Caco-2 (cell line): ENCODE measurements at regions not wholly inside any gene's neighbourhood (a gene's known extent, or its start where the extent isn't known, plus 50 kb on each side); places are given as distances from the start of the nearest gene placed in this dataset.

Experiments used
- BruUV-seq: library from RNA; stranded (reverse); fragments of 400-500 nt; replicated peaks from 2 replicates; lab custom pipeline; 2021; lab: Mats Ljungman, UMichigan
- CTCF ChIA-PET: fragments of 300-600 bp; sonication (Branson Sonifier 250); formaldehyde crosslinking; loops from one replicate; lab custom pipeline; 2022; ENCODE audit warnings: antibody characterized with exemption; lab: Charles Lee
- POLR2A ChIA-PET: fragments of 300-600 bp; sonication (Branson Sonifier 250); formaldehyde crosslinking; loops from one replicate; lab custom pipeline; 2022; ENCODE audit warnings: antibody characterized with exemption; lab: Charles Lee
- DNase-seq, 2 experiments: peaks; one replicate each; pipeline versions ENCODE4 v3.0.0 to v3.0.0-alpha.2; 2020 to 2022
- H3K27me3 ChIP-seq: replicated peaks from 2 replicates; pipeline ENCODE4 v1.6.0; 2011; ENCODE audit warnings: low read length; ENCODE audit not compliant: control insufficient read depth, insufficient read depth
- H3K36me3 ChIP-seq: 2 replicates; pipeline ENCODE4 v1.5.1; 2011; ENCODE audit warnings: low read length; ENCODE audit not compliant: control insufficient read depth, insufficient read depth
- H3K4me1 ChIP-seq: fragments of 250-450 bp; sonication (Bioruptor Pico); 2 replicates; pipeline ENCODE4 v1.5.1; 2020; ENCODE audit warnings: mild to moderate bottlenecking
- H3K4me3 ChIP-seq: 2 replicates; pipeline ENCODE4 v1.5.1; 2011; ENCODE audit warnings: low read depth, mild to moderate bottlenecking, control low read depth, low read length
- H3K9me3 ChIP-seq: fragments of 250-450 bp; sonication (Bioruptor Pico); 2 replicates; pipeline ENCODE4 v1.5.1; 2020; ENCODE audit warnings: mild to moderate bottlenecking, moderate library complexity
- H3K27ac Mint-ChIP-seq: one replicate; pipeline ENCODE4 v1.8.0; 2022; ENCODE audit warnings: mixed read lengths; ENCODE audit not compliant: unreplicated experiment
- H3K27me3 Mint-ChIP-seq: one replicate; pipeline ENCODE4 v1.8.0; 2022; ENCODE audit warnings: mixed read lengths; ENCODE audit not compliant: insufficient read depth, unreplicated experiment
- H3K36me3 Mint-ChIP-seq: one replicate; pipeline ENCODE4 v1.8.0; 2022; ENCODE audit warnings: mild to moderate bottlenecking, mixed read lengths; ENCODE audit not compliant: insufficient read depth, unreplicated experiment
- H3K4me1 Mint-ChIP-seq: one replicate; pipeline ENCODE4 v1.8.0; 2022; ENCODE audit warnings: low read depth, mixed read lengths; ENCODE audit not compliant: unreplicated experiment
- H3K4me3 Mint-ChIP-seq: one replicate; pipeline ENCODE4 v1.8.0; 2022; ENCODE audit warnings: mild to moderate bottlenecking, moderate library complexity, mixed read lengths; ENCODE audit not compliant: unreplicated experiment
- H3K9me3 Mint-ChIP-seq: one replicate; pipeline ENCODE4 v1.8.0; 2022; ENCODE audit warnings: mixed read lengths; ENCODE audit not compliant: unreplicated experiment
- intact Hi-C: fragments of 100-400 bp; cut with micrococcal nuclease; formaldehyde crosslinking; loops from one replicate; pipeline ENCODE4 v1.10.0; 2022; ENCODE audit not compliant: unreplicated experiment
- TF ChIP-seq, protein P1 (sequence below), 2 experiments: fragments of 200-600 bp in 1 of 2; IDR thresholded peaks; 1 replicate in 1 of 2; 2 replicates in 1 of 2; pipeline versions ENCODE4 v1.5.1 to v1.8.0; 2011 to 2022; ENCODE audit warnings: antibody characterized with exemption in 1 of 2, control low read depth in 1 of 2, inconsistent platforms in 1 of 2, low read depth in 1 of 2, low read length in 1 of 2, mild to moderate bottlenecking in 1 of 2, moderate library complexity in 1 of 2; ENCODE audit not compliant: insufficient read depth in 1 of 2, severe bottlenecking in 1 of 2, unreplicated experiment in 1 of 2

DNA sequence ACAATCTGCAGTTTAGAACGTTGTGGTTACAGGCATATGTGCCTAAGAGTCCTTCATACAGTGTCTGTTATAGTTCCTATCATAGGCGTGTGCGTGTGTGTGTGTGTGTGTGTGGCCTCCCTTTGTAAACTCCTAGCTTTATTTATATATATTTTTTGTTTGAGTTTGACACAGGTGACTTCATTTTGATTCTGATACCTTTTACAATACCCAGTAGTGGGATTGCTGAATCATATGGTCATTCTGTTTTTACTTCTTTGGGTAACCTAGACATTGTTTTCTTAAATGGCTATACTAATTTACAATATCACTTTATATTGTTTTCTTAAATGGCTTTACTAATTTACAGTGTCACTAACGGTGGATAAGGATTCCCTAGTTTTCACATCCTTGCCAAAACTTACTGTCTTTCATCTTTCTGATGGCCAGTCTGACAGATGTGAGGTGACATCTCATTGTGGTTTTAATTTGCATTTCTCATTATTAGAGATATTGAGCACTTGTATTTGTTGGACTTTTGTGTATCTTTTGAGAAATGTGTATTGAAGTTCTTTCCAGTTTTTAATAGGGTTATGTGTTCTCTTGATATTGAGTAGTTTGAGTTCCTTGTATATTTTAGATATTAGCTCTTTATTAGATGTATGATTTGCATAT, 211.1 kb upstream of the NUDT6 start:
- DNase-seq, result no peak
- ChIA-PET POLR2A (no interaction called here), CTCF (no interaction called here)
- H3K4me1 Mint-ChIP-seq, result no peaks in the 10 kb centered on the region
- Histone ChIP-seq H3K4me1 (no peaks in the 10 kb centered on the region), H3K27me3 (no peaks in the 10 kb centered on the region), H3K36me3 (no peaks in the 10 kb centered on the region), H3K9me3 (no peaks in the 10 kb centered on the region), H3K4me3 (no peak overlapping the region)
- H3K4me3 Mint-ChIP-seq, result no peak overlapping the region
- H3K27ac Mint-ChIP-seq, result no peak overlapping the region
- H3K27me3 Mint-ChIP-seq, result no peaks in the 10 kb centered on the region
- intact Hi-C loops, result no loop called here
- H3K9me3 Mint-ChIP-seq, result no peaks in the 10 kb centered on the region
- H3K36me3 Mint-ChIP-seq, result no peaks in the 10 kb centered on the region
- TF ChIP-seq, protein P1, sequence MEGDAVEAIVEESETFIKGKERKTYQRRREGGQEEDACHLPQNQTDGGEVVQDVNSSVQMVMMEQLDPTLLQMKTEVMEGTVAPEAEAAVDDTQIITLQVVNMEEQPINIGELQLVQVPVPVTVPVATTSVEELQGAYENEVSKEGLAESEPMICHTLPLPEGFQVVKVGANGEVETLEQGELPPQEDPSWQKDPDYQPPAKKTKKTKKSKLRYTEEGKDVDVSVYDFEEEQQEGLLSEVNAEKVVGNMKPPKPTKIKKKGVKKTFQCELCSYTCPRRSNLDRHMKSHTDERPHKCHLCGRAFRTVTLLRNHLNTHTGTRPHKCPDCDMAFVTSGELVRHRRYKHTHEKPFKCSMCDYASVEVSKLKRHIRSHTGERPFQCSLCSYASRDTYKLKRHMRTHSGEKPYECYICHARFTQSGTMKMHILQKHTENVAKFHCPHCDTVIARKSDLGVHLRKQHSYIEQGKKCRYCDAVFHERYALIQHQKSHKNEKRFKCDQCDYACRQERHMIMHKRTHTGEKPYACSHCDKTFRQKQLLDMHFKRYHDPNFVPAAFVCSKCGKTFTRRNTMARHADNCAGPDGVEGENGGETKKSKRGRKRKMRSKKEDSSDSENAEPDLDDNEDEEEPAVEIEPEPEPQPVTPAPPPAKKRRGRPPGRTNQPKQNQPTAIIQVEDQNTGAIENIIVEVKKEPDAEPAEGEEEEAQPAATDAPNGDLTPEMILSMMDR (IDR thresholded peaks at IDR 0.05; ENCODE audit: insufficient read depth in 1 of 2, low read depth in 1 of 2, low read length in 1 of 2, severe bottlenecking in 1 of 2, unreplicated experiment in 1 of 2), result no peak
- no TSS peak for BruUV-seq

DNA sequence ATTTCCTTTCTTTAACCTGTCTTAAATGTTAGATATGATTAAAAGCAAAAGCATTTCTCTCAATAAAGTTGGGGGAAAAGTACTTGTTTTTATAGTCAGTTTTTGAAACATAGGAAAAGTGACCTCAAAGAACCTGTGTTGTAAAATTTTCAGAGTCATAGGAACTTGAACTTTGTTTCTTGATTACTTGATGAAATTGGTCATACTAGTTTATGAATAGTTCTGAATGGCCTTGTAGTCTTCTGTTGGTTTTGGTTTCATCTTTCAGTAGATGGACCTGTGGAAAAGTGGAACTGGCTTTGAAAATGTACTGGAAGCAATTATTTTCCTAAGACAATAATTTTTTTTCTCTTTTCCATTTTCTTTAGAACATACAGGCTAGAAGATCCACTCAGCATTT, 222.2 kb upstream of the NUDT6 start:
- no TSS peak for BruUV-seq
- intact Hi-C loops, result no loop called here
- Mint-ChIP-seq H3K4me1 (no peaks in the 10 kb centered on the region), H3K27ac (no peak overlapping the region), H3K9me3 (no peaks in the 10 kb centered on the region), H3K27me3 (no peaks in the 10 kb centered on the region), H3K36me3 (no peaks in the 10 kb centered on the region), H3K4me3 (no peak overlapping the region)
- POLR2A ChIA-PET, result no interaction called here
- H3K9me3 ChIP-seq, result no peaks in the 10 kb centered on the region
- TF ChIP-seq, protein P1 (IDR thresholded peaks at IDR 0.05; ENCODE audit: insufficient read depth in 1 of 2, low read depth in 1 of 2, low read length in 1 of 2, severe bottlenecking in 1 of 2, unreplicated experiment in 1 of 2), result no peak
- H3K36me3 ChIP-seq, result no peaks in the 10 kb centered on the region
- H3K27me3 ChIP-seq, result no peaks in the 10 kb centered on the region
- DNase-seq, result no peak
- no peak overlapping the region for H3K4me3 ChIP-seq
- CTCF ChIA-PET, result no interaction called here
- H3K4me1 ChIP-seq, result no peaks in the 10 kb centered on the region

DNA sequence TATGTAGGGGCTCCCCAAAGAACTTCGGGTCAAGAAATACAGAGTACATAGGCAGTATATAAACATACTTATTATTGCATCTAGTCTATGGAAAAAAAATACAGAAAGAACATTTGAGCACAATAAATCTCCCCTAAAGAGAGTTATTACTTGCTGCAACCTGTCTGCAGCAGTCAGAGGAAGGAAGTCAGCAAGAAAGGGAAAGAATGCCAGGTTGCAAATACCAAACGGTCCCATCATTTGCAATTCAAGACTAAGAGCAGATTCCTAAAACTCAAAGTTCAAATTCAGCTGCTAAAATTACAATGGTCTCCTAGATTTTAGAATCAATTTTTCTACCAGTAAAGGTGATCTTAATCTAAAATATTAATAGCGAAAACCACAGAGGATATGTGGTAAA, 236.2 kb upstream of the NUDT6 start:
- H3K27ac Mint-ChIP-seq, result no peak overlapping the region
- TF ChIP-seq, protein P1 (IDR thresholded peaks at IDR 0.05; ENCODE audit: insufficient read depth in 1 of 2, low read depth in 1 of 2, low read length in 1 of 2, severe bottlenecking in 1 of 2, unreplicated experiment in 1 of 2), result no peak
- CTCF ChIA-PET, result no interaction called here

More for the DNA sequence above, 236.2 kb upstream of the NUDT6 start:
- intact Hi-C loops, result no loop called here
- Mint-ChIP-seq H3K27me3 (no peaks in the 10 kb centered on the region), H3K9me3 (no peaks in the 10 kb centered on the region), H3K36me3 (no peaks in the 10 kb centered on the region), H3K4me3 (no peak overlapping the region), H3K4me1 (no peaks in the 10 kb centered on the region)
- H3K27me3 ChIP-seq, result no peaks in the 10 kb centered on the region
- no peak overlapping the region for H3K4me3 ChIP-seq
- H3K9me3 ChIP-seq, result no peaks in the 10 kb centered on the region
- H3K36me3 ChIP-seq, result no peaks in the 10 kb centered on the region
- no peaks in the 10 kb centered on the region for H3K4me1 ChIP-seq
- no TSS peak for BruUV-seq
- POLR2A ChIA-PET, result no interaction called here
- DNase-seq, result no peak
